Endothelial cell of hepatic sinusoid (primary cell): ENCODE measurements at regions not wholly inside any gene's neighbourhood (a gene's known extent, or its start where the extent isn't known, plus 50 kb on each side); places are given as distances from the start of the nearest gene placed in this dataset.
"Not testable (repeated sequence)": the region's sequence is repeated elsewhere in the genome, so short reads cannot be mapped to it uniquely, and the experiment has no call there.

ENCODE experiments used
- in situ Hi-C: cut with HindIII; loops from 2 replicates; pipeline ENCODE4 v1.10.0; 2017; ENCODE audit warnings: low sequenced_read_pairs

GRCh38 chr17:34756637-34757021 is 177.2 kb downstream of the TMEM132E start:
- in situ Hi-C loops, result no loop called here

- in situ Hi-C loops, result no loop called here
Observed at GRCh38 chr17:34755981-34756636, 176.7 kb downstream of the TMEM132E start.

- in situ Hi-C loops, result no loop called here
Observed at GRCh38 chr17:34755371-34755770, 176.0 kb downstream of the TMEM132E start.

- in situ Hi-C loops, result no loop called here
Observed at GRCh38 chr17:34750004-34750403, 170.6 kb downstream of the TMEM132E start.

GRCh38 chr17:34741967-34742366 is 162.6 kb downstream of the TMEM132E start:
- in situ Hi-C loops, result loop anchor here (5.0 kb wide), 1 partner anchor 45 kb away; no protein-coding TSS in a partner anchor

GRCh38 chr17:34740565-34741520 is 161.5 kb downstream of the TMEM132E start:
- in situ Hi-C loops, result loop anchor here (5.0 kb wide), 1 partner anchor 46 kb away; no protein-coding TSS in a partner anchor

- in situ Hi-C loops, result no loop called here
Observed at GRCh38 chr17:34739386-34739785, 160.0 kb downstream of the TMEM132E start.

GRCh38 chr17:34737673-34738072 is 158.3 kb downstream of the TMEM132E start:
- in situ Hi-C loops, result not testable (repeated sequence)

GRCh38 chr17:34736611-34737010 is 157.2 kb downstream of the TMEM132E start:
- in situ Hi-C loops, result no loop called here

- in situ Hi-C loops, result no loop called here
Observed at GRCh38 chr17:34733333-34733732, 154.0 kb downstream of the TMEM132E start.

- in situ Hi-C loops, result no loop called here
Observed at GRCh38 chr17:34730816-34731215, 151.4 kb downstream of the TMEM132E start.

GRCh38 chr17:34728771-34729310 is 149.5 kb downstream of the TMEM132E start:
- in situ Hi-C loops, result loop anchor here (10.0 kb wide), 1 partner anchor 56 kb away; no protein-coding TSS in a partner anchor

GRCh38 chr17:34727601-34728000 is 148.2 kb downstream of the TMEM132E start:
- in situ Hi-C loops, result loop anchor here (10.0 kb wide), 1 partner anchor 57 kb away; no protein-coding TSS in a partner anchor

- in situ Hi-C loops, result loop anchor here (10.0 kb wide), 1 partner anchor 58 kb away; no protein-coding TSS in a partner anchor
Observed at GRCh38 chr17:34726536-34727384, 147.4 kb downstream of the TMEM132E start.

- in situ Hi-C loops, result loop anchor here (10.0 kb wide), 1 partner anchor 59 kb away; no protein-coding TSS in a partner anchor
Observed at GRCh38 chr17:34725725-34726124, 146.3 kb downstream of the TMEM132E start.

- in situ Hi-C loops, result loop anchor here (10.0 kb wide), 1 partner anchor 60 kb away; no protein-coding TSS in a partner anchor
Observed at GRCh38 chr17:34725008-34725407, 145.6 kb downstream of the TMEM132E start.

GRCh38 chr17:34723875-34724274 is 144.5 kb downstream of the TMEM132E start:
- in situ Hi-C loops, result loop anchor here (5.0 to 10.0 kb wide), 3 partner anchors 57 to 92 kb away; no protein-coding TSS in a partner anchor

- in situ Hi-C loops, result loop anchor here (5.0 to 10.0 kb wide), 3 partner anchors 54 to 89 kb away; no protein-coding TSS in a partner anchor
Observed at GRCh38 chr17:34721326-34721725, 141.9 kb downstream of the TMEM132E start.

GRCh38 chr17:34720760-34721159 is 141.4 kb downstream of the TMEM132E start:
- in situ Hi-C loops, result loop anchor here (5.0 to 10.0 kb wide), 3 partner anchors 53 to 88 kb away; no protein-coding TSS in a partner anchor

GRCh38 chr17:34719569-34719968 is 140.2 kb downstream of the TMEM132E start:
- in situ Hi-C loops, result no loop called here
